HFF-Myc (cell line): ENCODE measurements at regions not wholly inside any gene's neighbourhood (a gene's known extent, or its start where the extent isn't known, plus 50 kb on each side); places are given as distances from the start of the nearest gene placed in this dataset.

ENCODE experiments used
- DNase-seq: peaks from one replicate; pipeline ENCODE4 v3.0.0-alpha.2; 2011; ENCODE audit warnings: low read depth; ENCODE audit errors: extremely low read depth
- H3K4me3 ChIP-seq: replicated peaks from 2 replicates; pipeline ENCODE4 v1.5.1; 2011; ENCODE audit warnings: low read depth, mild to moderate bottlenecking, control low read depth, low read length
- TF ChIP-seq, protein P1 (sequence below): IDR thresholded peaks from 2 replicates; pipeline ENCODE4 v1.5.1; 2012; ENCODE audit warnings: mild to moderate bottlenecking, low read depth, low read length, control low read depth; ENCODE audit errors: missing control alignments

DNA sequence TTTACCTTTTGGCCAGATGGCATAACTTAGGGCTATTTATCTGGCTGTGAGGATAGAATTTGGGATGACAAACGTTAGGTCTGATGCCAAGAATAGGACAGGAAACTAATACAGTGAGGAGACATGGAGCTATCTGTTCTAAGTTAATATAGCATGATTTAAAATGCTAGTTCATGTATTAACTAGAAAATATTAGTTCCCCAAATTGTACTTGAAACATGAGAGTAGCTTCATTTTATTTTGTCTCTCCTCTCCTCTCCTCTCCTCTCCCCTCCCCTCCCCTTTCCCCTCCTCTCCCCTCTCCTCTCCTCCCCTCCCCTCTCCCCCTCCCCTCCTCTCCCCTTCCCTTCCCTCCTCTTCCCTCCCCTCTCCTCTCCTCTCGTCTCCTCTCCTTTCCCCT lies 101.1 kb upstream of the MYO16 start:
- no peak for DNase-seq
- TF ChIP-seq, protein P1, sequence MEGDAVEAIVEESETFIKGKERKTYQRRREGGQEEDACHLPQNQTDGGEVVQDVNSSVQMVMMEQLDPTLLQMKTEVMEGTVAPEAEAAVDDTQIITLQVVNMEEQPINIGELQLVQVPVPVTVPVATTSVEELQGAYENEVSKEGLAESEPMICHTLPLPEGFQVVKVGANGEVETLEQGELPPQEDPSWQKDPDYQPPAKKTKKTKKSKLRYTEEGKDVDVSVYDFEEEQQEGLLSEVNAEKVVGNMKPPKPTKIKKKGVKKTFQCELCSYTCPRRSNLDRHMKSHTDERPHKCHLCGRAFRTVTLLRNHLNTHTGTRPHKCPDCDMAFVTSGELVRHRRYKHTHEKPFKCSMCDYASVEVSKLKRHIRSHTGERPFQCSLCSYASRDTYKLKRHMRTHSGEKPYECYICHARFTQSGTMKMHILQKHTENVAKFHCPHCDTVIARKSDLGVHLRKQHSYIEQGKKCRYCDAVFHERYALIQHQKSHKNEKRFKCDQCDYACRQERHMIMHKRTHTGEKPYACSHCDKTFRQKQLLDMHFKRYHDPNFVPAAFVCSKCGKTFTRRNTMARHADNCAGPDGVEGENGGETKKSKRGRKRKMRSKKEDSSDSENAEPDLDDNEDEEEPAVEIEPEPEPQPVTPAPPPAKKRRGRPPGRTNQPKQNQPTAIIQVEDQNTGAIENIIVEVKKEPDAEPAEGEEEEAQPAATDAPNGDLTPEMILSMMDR: no peak

DNA sequence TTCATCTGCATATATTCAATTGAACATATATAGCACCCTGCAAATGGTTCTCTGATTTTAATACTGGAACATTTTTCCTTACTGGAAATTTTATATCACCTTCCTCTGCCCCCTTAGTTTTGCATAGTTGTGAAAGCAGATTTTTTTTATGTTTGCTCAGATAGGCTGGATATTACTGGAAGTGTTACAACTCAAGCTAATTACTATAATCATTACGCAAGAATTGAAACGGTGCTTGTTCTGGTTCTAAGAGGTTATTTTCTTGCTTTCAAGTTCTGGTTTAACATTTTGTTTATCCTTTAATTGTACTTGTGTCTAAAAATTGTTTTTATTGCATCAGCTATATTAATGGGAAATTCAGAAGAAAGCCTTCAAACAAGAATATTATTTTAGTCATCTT lies 95.6 kb upstream of the MYO16 start:
- TF ChIP-seq, protein P1: no peak
- H3K4me3 ChIP-seq: no peak overlapping the region
- no peak for DNase-seq

More for the DNA sequence above, 101.1 kb upstream of the MYO16 start:
- no peak overlapping the region for H3K4me3 ChIP-seq

DNA sequence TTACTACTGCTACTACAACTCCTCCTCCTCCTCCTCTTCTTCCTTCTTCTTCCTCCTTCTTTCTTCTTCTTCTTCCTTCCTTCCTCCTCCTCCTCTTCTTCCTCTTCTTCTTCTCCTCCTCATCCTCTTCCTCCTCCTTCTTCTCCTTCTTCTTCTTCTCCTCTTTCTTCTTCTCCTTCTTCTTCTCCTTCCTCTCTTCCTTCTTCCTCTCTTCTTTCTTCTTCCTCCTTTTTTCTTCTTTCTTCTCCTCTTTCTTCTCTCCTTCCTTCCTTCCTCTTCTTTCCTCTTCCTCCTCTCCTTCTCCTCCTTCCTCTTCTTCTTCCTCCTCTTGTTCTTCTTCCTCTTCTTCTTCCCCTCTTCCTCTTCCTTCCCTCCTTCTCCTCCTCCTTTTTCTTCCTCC lies 94.7 kb upstream of the MYO16 start:
- no peak for DNase-seq
- H3K4me3 ChIP-seq: no peak overlapping the region
- TF ChIP-seq, protein P1: no peak

DNA sequence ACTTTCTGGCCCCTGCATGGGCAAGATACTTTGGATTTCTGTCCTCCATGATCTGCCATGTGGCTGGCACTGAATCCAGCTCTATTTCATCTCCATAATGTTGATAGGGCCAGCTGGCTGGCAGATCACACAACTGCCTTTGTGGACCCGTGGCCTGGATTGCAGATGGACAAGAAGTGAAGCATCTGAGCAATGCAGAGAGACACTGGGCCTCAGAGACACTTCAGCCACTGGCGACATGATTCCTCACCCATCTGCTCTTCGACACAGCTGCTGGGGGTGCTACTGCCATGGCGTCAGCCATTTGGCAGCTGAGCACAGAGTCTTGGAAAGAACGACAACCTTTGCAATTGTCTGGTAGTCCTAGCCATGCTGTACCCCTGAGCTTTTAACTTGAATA lies 79.5 kb upstream of the MYO16 start:
- no peak for DNase-seq
- no peak overlapping the region for H3K4me3 ChIP-seq
- TF ChIP-seq, protein P1: no peak

DNA sequence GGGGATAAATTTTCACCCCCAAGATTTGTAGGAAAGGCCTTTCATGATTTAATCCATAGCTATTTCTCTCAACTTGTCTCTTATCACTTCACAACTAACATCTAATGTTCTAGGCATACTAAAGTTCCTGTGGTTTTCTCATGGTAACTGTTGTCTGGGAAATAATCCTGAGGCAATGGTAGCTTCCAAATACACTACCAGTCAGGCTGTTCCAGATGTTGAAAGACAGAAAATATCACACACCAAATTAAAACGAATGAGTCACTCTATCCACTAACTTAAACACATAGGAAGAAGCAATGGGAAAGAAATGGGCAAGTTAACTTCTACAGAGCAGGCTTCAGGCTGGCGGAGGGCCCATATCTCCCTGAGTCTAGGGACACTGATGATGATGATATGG lies 77.7 kb upstream of the MYO16 start:
- peak; percentile 10 for DNase-seq
- TF ChIP-seq, protein P1: no peak
- no peak overlapping the region for H3K4me3 ChIP-seq

DNA sequence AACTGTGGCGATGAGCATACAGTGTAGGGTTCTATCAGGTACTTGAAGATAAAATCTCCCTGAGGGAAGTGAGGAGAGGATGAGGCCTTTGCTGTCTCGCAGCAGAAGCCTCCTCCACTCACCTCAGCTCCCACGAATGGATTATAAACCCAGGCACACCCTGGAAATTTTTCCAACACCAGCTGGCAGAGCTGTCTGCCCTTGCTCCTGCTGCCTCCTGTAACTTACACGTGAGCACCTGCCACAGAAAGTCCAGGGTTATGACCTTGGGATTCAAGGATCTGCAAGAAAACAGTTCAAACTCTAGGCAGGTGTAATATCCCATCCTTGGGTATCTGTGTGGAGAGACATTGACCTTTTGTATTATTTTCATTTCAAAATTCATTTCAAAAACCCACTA lies 70.9 kb upstream of the MYO16 start:
- no peak for DNase-seq
- TF ChIP-seq, protein P1: no peak
- H3K4me3 ChIP-seq: no peak overlapping the region

DNA sequence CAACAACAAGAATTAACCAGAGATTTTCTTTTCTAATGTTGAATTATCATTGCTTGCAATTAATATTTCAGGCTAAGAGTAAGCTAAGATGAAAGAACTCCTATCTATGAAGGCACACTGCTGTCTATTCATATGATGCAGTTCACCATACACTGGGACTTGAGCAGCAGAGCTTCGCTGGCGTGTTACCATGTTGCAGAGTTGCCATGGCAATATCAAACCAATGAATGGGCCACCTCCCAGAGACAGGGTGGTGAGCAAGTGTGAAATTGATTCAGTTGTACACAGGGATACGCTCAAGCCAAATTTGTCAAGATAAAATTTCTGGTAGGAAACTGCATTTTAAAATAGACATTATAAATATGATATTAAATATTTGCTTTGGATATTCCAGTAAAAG lies 69.3 kb upstream of the MYO16 start:
- no peak overlapping the region for H3K4me3 ChIP-seq
- DNase-seq: no peak
- TF ChIP-seq, protein P1: no peak
